H9 (cell line): ENCODE measurements at regions not wholly inside any gene's neighbourhood (a gene's known extent, or its start where the extent isn't known, plus 50 kb on each side); places are given as distances from the start of the nearest gene placed in this dataset.

ENCODE experiments used
- DNase-seq: peaks from one replicate; pipeline ENCODE4 v3.0.0-alpha.2; 2017
- H2AFZ ChIP-seq: one replicate; pipeline ENCODE4 v1.6.1; 2013; ENCODE audit warnings: mild to moderate bottlenecking, low read length, control low read depth, moderate library complexity
- H2AK5ac ChIP-seq: 2 replicates; pipeline ENCODE4 v1.6.1; 2013; ENCODE audit warnings: low read length, control low read depth, mixed read lengths; ENCODE audit not compliant: insufficient read length
- H2BK120ac ChIP-seq: one replicate; pipeline ENCODE4 v1.6.1; 2013; ENCODE audit warnings: low read depth, mild to moderate bottlenecking, low read length, control low read depth, inconsistent platforms; ENCODE audit not compliant: poor library complexity, severe bottlenecking
- H2BK12ac ChIP-seq: 2 replicates; pipeline ENCODE4 v1.6.1; 2013; ENCODE audit warnings: low read length, control low read depth, mixed read lengths, low read depth; ENCODE audit not compliant: insufficient read length
- H2BK15ac ChIP-seq: 2 replicates; pipeline ENCODE4 v1.6.1; 2013; ENCODE audit warnings: low read depth, low read length, control low read depth
- H2BK20ac ChIP-seq: one replicate; pipeline ENCODE4 v1.6.1; 2013; ENCODE audit warnings: low read depth, mild to moderate bottlenecking, low read length, control low read depth, inconsistent platforms; ENCODE audit not compliant: poor library complexity, severe bottlenecking
- H2BK5ac ChIP-seq: 2 replicates; pipeline ENCODE4 v1.6.1; 2013; ENCODE audit warnings: low read length, control low read depth, mixed read lengths; ENCODE audit not compliant: insufficient read length
- H3K14ac ChIP-seq: 2 replicates; pipeline ENCODE4 v1.6.1; 2013; ENCODE audit warnings: low read length, control low read depth; ENCODE audit not compliant: insufficient read depth
- H3K18ac ChIP-seq: 2 replicates; pipeline ENCODE4 v1.6.1; 2013; ENCODE audit warnings: low read depth, mild to moderate bottlenecking, mixed read lengths, low read length, control low read depth; ENCODE audit not compliant: insufficient read length
- H3K23ac ChIP-seq: 2 replicates; pipeline ENCODE4 v1.6.1; 2013; ENCODE audit warnings: low read length, control low read depth, mixed read lengths, low read depth; ENCODE audit not compliant: insufficient read length
- H3K23me2 ChIP-seq: 2 replicates; pipeline ENCODE4 v1.6.1; 2013; ENCODE audit warnings: low read depth, mild to moderate bottlenecking, mixed read lengths, low read length, control low read depth; ENCODE audit not compliant: insufficient read length, poor library complexity, severe bottlenecking
- H3K27ac ChIP-seq: 2 replicates; pipeline ENCODE4 v1.5.1; 2013; ENCODE audit warnings: low read length, control low read depth, mixed read lengths, low read depth; ENCODE audit not compliant: insufficient read length
- H3K27me3 ChIP-seq: 2 replicates; pipeline ENCODE4 v1.6.1; 2013; ENCODE audit warnings: low read length, control low read depth, inconsistent platforms; ENCODE audit not compliant: insufficient read depth
- H3K4ac ChIP-seq: 2 replicates; pipeline ENCODE4 v1.6.1; 2013; ENCODE audit warnings: low read depth, mild to moderate bottlenecking, control low read depth, inconsistent platforms, low read length, moderate library complexity
- H3K4me1 ChIP-seq: 2 replicates; pipeline ENCODE4 v1.6.1; 2013; ENCODE audit warnings: low read length, control low read depth, inconsistent platforms; ENCODE audit not compliant: insufficient read depth
- H3K4me2 ChIP-seq: 2 replicates; pipeline ENCODE4 v1.6.1; 2013; ENCODE audit warnings: low read length, control low read depth, mixed read lengths; ENCODE audit not compliant: insufficient read length, insufficient read depth
- H3K56ac ChIP-seq: 2 replicates; pipeline ENCODE4 v1.6.1; 2013; ENCODE audit warnings: low read depth, mild to moderate bottlenecking, mixed read lengths, low read length, control low read depth; ENCODE audit not compliant: insufficient read length
- H3K79me1 ChIP-seq: 2 replicates; pipeline ENCODE4 v1.6.1; 2013; ENCODE audit warnings: low read depth, mild to moderate bottlenecking, moderate library complexity, low read length, control low read depth, inconsistent platforms; ENCODE audit not compliant: insufficient read depth, poor library complexity, severe bottlenecking
- H3K79me2 ChIP-seq: 2 replicates; pipeline ENCODE4 v1.6.1; 2013; ENCODE audit warnings: low read length, control low read depth, inconsistent platforms; ENCODE audit not compliant: insufficient read depth
- H3K9ac ChIP-seq: 2 replicates; pipeline ENCODE4 v1.6.1; 2013; ENCODE audit warnings: low read length, control low read depth, mixed read lengths; ENCODE audit not compliant: insufficient read length; ENCODE audit errors: extremely low read depth
- H3K9me3 ChIP-seq: one replicate; pipeline ENCODE4 v1.6.1; 2013; ENCODE audit warnings: low read depth, low read length, inconsistent platforms; ENCODE audit not compliant: control insufficient read depth
- H3T11ph ChIP-seq: one replicate; pipeline ENCODE4 v1.6.1; 2013; ENCODE audit warnings: mild to moderate bottlenecking, low read length, control low read depth, inconsistent platforms
- H4K20me1 ChIP-seq: one replicate; pipeline ENCODE4 v1.6.1; 2013; ENCODE audit not compliant: control insufficient read depth, insufficient read length, insufficient read depth
- H4K5ac ChIP-seq: 2 replicates; pipeline ENCODE4 v1.6.1; 2013; ENCODE audit warnings: low read depth, mild to moderate bottlenecking, mixed read lengths, low read length, control low read depth; ENCODE audit not compliant: insufficient read length
- H4K8ac ChIP-seq: replicated peaks from 2 replicates; pipeline ENCODE4 v1.6.1; 2013; ENCODE audit warnings: low read length, control low read depth, mixed read lengths, low read depth; ENCODE audit not compliant: insufficient read length
- H4K91ac ChIP-seq: 2 replicates; pipeline ENCODE4 v1.6.1; 2013; ENCODE audit warnings: low read depth, mild to moderate bottlenecking, moderate library complexity, mixed read lengths, low read length, control low read depth; ENCODE audit not compliant: insufficient read length
- H3K27ac Mint-ChIP-seq, 3 experiments: 2 replicates in 2 of 3; 3 replicates in 1 of 3; pipeline ENCODE4 v1.8.0; 2020 to 2021; ENCODE audit warnings: mixed read lengths in 3 of 3, mild to moderate bottlenecking in 1 of 3, moderate library complexity in 1 of 3
- H3K27me3 Mint-ChIP-seq: 2 replicates; pipeline ENCODE4 v1.8.0; 2021; ENCODE audit warnings: low read depth, mild to moderate bottlenecking, moderate library complexity, mixed read lengths
- H3K36me3 Mint-ChIP-seq, 3 experiments: 2 replicates in 2 of 3; 3 replicates in 1 of 3; pipeline ENCODE4 v1.8.0; 2020 to 2021; ENCODE audit warnings: low read depth in 3 of 3, mixed read lengths in 3 of 3; ENCODE audit not compliant: insufficient read depth in 1 of 3
- H3K4me1 Mint-ChIP-seq, 2 experiments: 2 replicates each; pipeline ENCODE4 v1.8.0; 2020; ENCODE audit warnings: mixed read lengths in 2 of 2
- H3K4me3 Mint-ChIP-seq, 2 experiments: 2 replicates in 1 of 2; 3 replicates in 1 of 2; pipeline ENCODE4 v1.8.0; 2020 to 2021; ENCODE audit warnings: mild to moderate bottlenecking in 2 of 2, mixed read lengths in 2 of 2, moderate library complexity in 1 of 2
- H3K9me3 Mint-ChIP-seq, 2 experiments: 2 replicates in 1 of 2; 3 replicates in 1 of 2; pipeline ENCODE4 v1.8.0; 2020; ENCODE audit warnings: mild to moderate bottlenecking in 2 of 2, mixed read lengths in 2 of 2, moderate library complexity in 1 of 2
- WGBS: extraction: QIAGEN DNeasy Blood & Tissue Kit; methylation state at CpG from one replicate; pipeline ENCODE4 v1.1.7; 2013; ENCODE audit warnings: missing lambda C conversion rate, low lambda C conversion rate, mixed read lengths; ENCODE audit not compliant: insufficient read length; ENCODE audit errors: extremely low coverage; 5-methylcytosine and 5-hydroxymethylcytosine counted together
- TF ChIP-seq, protein P1 (sequence below): fragments of 200-600 bp; sonication (generic); conservative IDR thresholded peaks from 3 replicates; pipeline ENCODE4 v1.8.0; 2021; ENCODE audit warnings: antibody characterized with exemption, mild to moderate bottlenecking

DNA sequence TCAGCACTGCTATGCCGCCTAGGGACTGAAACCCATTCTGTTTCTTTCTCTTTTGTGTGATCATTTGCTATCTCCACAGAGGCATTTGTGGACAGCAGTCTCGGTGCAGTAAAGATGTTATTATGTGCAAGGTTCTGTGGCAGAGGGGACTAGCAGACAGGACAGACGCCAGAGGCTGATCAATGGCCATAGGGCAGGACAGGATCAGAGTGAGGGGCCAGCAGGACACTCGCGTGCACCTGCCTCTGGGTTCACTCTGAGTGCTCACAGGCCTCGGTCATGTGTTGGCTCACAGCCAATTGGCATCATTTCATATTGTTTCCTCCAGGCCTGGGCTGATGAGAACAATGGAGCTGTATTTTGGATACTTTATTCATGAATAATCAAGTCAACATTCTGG lies 212.6 kb downstream of the TGFB2 start:
- Histone ChIP-seq H3K4ac (no peak overlapping the region), H2AK5ac (no peak overlapping the region), H4K5ac (no peak overlapping the region), H2BK120ac (no peak overlapping the region), H3K4me2 (no peak overlapping the region), H4K91ac (no peak overlapping the region), H3K27ac (no peak overlapping the region), H3K79me2 (no peaks in the 10 kb centered on the region), H3K18ac (no peak overlapping the region), H3K14ac (no peak overlapping the region), H4K20me1 (no peaks in the 10 kb centered on the region), H3K23me2 (no peaks in the 10 kb centered on the region), H3K4me1 (peaks cover 3% of the 10 kb centered on the region; the same call in 1 of the 2 replicates), H2BK15ac (no peak overlapping the region), H3K79me1 (no peaks in the 10 kb centered on the region), H2BK20ac (no peak overlapping the region), H3K9me3 (no peaks in the 10 kb centered on the region), H3K27me3 (no peaks in the 10 kb centered on the region), H3K9ac (no peak overlapping the region), H2AFZ (no peak overlapping the region), H2BK5ac (no peak overlapping the region), H4K8ac (no peak overlapping the region), H3K23ac (no peak overlapping the region), H2BK12ac (no peak overlapping the region), H3T11ph (no peak overlapping the region), H3K56ac (no peak overlapping the region)
- TF ChIP-seq, protein P1, sequence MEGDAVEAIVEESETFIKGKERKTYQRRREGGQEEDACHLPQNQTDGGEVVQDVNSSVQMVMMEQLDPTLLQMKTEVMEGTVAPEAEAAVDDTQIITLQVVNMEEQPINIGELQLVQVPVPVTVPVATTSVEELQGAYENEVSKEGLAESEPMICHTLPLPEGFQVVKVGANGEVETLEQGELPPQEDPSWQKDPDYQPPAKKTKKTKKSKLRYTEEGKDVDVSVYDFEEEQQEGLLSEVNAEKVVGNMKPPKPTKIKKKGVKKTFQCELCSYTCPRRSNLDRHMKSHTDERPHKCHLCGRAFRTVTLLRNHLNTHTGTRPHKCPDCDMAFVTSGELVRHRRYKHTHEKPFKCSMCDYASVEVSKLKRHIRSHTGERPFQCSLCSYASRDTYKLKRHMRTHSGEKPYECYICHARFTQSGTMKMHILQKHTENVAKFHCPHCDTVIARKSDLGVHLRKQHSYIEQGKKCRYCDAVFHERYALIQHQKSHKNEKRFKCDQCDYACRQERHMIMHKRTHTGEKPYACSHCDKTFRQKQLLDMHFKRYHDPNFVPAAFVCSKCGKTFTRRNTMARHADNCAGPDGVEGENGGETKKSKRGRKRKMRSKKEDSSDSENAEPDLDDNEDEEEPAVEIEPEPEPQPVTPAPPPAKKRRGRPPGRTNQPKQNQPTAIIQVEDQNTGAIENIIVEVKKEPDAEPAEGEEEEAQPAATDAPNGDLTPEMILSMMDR: no peak
- H3K36me3 Mint-ChIP-seq: no peaks in the 10 kb centered on the region
- H3K27me3 Mint-ChIP-seq: no peaks in the 10 kb centered on the region
- H3K4me3 Mint-ChIP-seq: no peak overlapping the region
- DNase-seq: peak; percentile 29
- WGBS: no CpG with 5 or more reads among the region's 6 CpGs
- H3K9me3 Mint-ChIP-seq: no peaks in the 10 kb centered on the region
- 0 out of 7 replicates have a peak overlapping the region, but pooled peaks of 1 of the 3 experiments have one; percentile 16 for H3K27ac Mint-ChIP-seq
- H3K4me1 Mint-ChIP-seq: peaks cover 6% of the 10 kb centered on the region in 2 experiments
